HG03280 (cell line): ENCODE measurements at regions not wholly inside any gene's neighbourhood (a gene's known extent, or its start where the extent isn't known, plus 50 kb on each side); places are given as distances from the start of the nearest gene placed in this dataset.

ENCODE experiments used
- ATAC-seq: cut with Tn5 transposase; IDR thresholded peaks from one replicate; pipeline ENCODE4 v1.9.1; 2021; ENCODE audit warnings: mild to moderate bottlenecking, moderate library complexity; ENCODE audit not compliant: unreplicated experiment

- no peak for ATAC-seq
These were observed 134.6 kb downstream of the VRK1 start for GRCh38 chr14:96931751-96932150.

DNA sequence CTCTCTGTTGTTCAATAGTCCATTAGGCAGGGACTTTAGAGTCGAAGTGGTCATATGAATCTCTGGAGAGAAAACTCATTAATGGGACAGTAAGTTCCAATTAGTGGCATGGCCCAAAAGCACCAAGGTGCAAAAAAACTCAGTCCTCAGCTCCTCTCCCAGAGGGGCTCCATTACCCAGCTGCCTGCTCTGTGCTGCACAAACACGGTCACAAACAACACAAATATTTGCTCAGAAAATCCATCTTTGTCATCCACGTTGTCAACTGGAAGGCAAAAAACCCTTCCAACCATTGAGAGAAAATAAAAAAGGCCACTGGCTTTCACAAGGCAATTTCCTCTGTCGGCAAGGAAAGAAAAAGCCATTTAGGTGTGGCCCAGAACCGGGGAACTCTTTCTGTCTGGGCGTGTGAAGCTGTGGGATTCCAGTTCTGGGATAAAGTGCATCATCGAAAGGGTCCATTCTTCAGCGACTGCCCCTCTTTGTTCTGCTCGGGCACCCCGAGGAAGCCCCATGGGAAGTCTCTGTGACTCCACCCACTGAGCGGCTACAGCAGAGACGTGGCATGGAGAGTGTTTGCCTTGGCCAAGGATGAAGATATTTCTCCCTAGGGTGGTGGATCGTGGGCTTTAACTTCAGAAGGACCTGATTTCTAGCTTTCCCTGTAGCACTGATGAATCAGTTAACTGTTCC is 137.6 kb downstream of the VRK1 start:
- no peak for ATAC-seq

GRCh38 chr14:96938946-96939345 is 141.8 kb downstream of the VRK1 start:
- ATAC-seq, result no peak

DNA sequence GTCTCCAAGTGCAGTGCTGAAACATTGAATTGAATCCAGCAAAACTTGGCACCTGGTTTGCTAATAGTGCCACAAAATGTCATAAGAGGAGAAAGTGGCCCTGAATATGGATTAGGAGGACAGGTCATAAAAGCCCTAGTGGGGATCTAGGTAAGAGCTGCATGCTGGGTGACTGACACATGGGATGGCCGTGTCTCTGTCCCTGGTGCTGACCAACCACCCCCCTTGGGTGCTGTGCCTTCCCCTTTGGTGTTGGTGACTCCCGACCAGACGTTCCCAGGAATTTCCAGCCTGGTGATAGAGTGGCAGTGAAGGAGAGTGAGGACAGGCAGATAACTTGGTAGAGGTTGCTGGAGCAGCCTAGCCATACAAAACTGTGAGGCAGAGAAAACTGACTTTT is 142.8 kb downstream of the VRK1 start:
- no peak for ATAC-seq

DNA sequence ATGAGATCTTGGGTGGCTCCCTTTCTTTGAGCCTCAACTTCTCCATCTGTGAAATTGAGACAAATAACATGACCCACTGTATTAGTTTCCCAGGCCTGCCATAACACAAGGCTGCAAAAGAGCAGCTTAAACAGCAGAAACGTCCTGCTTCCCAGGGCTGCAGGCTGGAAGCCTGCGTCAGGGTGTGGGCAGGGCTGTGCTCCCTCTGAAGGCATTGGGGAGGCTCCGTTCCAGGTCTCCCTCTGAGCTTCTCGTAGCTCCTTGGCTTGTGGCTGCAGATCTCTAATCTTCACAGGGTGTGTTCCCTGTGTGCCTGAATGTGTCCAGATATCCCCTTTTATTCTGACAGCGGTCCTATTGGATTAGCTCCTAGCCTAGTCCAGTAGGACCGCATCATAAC is 147.1 kb downstream of the VRK1 start:
- ATAC-seq, result no peak

- no peak for ATAC-seq
These were observed 148.5 kb downstream of the VRK1 start for GRCh38 chr14:96945721-96946120.

DNA sequence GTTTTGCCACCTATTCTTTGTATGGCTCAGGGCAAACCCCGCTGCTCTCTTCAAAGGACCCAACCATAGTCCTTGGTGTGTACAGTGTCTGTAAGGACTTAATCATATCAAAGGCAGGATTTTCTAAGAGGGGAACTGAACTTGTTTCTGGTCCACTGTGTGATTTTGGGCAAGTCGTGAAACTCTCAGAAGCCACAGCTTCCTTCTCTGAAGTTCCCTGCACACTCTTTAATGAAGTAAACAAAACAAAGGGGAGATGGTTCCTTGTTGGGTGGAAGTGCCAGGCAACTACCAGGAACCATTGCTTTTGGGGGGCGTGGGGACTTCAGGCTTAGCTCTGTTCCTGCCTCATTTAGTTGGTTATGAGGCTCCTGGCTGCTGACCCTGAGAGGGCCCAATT is 152.4 kb downstream of the VRK1 start:
- ATAC-seq, result no peak

GRCh38 chr14:96951511-96951910 is 154.3 kb downstream of the VRK1 start:
- no peak for ATAC-seq

DNA sequence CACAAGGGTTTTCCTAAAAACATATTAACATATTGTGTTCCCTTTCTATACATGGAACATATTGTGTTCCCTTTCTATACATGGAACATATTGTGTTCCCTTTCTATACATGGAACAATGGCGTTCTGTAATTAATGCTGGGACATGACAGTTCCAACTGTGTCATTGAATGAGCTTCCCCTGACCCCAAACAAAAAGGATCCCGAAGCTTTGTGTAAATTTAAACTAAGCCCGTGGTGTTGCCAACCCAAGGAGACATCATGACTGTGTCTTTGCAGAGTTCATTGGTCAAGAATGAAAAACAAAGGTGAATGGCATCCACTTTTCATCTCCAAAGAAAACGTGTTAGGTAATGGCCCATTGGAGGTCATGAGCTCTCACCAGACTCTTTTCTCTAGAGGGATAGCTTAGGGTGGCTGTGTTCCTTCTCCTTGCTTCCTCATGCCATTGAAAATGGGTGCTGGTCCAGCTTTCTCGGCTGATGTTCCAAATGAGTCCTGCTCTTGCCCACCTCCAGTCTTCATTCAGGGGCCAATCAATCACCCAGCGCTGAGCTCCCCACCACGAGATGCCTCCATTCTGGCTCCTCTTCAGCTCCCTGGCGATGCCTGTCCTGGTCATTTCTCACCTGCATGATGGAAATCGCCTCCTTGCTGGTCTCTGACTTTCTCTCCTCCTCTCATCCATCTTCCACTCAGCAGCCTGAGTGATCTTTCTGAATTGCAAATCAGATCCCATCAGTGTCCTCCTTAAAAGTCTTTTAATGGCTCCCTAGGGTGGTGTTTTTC is 156.1 kb downstream of the VRK1 start:
- no peak for ATAC-seq

GRCh38 chr14:96953875-96954185 is 156.6 kb downstream of the VRK1 start:
- no peak for ATAC-seq

DNA sequence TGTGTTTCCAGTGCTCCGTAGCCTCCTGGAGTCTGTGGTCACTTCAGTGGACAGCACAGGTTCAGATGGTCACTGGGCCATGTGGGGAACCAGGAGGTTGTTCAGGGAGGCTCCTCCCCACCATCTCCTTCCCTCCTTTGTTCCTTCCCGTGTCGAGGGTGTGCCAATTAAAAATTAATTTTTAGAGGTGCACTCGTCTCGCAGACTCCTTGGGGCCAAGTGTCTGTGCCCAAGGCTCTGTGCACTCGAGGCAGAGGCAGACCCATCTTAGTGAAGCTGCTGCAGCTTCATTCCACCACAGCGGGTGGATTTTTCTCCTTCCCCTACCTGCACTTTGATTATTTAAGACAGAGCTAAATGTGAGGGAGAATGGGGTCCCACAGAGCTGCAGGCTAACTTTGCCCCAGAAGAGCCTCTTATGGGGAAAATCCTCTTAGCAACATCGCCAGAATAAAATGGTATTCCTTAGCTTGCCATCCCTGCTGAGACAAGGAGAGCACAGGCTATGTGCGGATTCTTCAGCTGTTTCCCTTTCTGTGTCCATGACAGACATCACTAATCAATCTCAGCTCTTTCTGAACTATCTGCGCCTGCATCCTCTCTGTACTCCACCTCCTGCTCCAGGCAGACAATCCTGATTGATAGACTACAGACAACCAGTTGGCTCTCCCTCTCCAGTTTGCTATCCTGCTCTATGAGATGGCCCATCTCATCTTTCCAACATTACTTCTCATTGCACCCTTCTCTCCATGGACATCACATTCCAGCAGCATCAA is 159.5 kb downstream of the VRK1 start:
- ATAC-seq, result no peak

GRCh38 chr14:96958057-96958456 is 160.9 kb downstream of the VRK1 start:
- no peak for ATAC-seq

- no peak for ATAC-seq
These were observed 162.8 kb downstream of the VRK1 start for GRCh38 chr14:96959992-96960391.

DNA sequence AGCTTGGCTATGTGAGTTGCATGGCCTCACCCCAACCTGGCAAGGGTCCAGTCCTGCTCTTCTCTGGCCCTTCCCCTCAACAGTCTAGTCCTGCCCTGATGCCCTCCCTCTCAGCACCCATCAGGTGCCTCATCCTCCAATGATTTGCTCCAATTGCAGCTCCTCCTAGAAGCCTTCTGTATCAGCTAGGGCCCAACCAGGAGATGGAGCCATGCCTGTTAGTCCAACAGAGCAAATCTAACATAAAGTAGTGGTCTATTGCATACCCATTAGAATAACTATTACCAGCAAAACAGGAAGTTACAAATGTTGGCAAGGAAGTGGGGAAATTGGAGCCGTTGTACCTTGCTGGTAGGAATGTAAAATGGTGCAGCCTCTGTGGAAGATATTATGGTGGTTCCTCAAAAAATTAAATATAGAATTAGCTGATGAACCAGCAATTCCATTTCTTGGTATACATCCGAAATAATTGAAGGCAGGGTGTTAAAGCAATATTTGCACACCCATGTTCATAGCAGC is 163.5 kb downstream of the VRK1 start:
- ATAC-seq, result no peak

DNA sequence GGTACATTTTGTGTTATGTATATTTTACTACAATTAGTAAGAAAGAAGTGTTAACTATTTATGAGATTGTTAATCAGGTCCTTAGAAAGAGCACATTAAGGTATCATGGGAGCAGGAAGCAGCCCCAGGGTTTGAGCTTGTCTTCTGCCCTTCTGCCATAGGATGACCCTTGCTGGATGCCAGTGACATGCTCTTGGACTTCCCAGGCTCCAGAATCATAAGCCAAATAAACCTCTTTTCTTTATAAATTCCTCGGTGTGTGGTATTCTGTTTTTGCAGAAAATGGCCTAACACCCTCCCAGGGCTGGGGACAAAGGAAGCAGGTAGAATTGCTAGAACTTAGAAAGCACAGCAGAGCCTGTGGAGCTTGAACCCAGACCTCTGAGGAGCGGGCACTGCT is 164.7 kb downstream of the VRK1 start:
- ATAC-seq, result no peak

GRCh38 chr14:96962337-96962736 is 165.2 kb downstream of the VRK1 start:
- no peak for ATAC-seq

GRCh38 chr14:96964726-96965415 is 167.7 kb downstream of the VRK1 start:
- no peak for ATAC-seq

DNA sequence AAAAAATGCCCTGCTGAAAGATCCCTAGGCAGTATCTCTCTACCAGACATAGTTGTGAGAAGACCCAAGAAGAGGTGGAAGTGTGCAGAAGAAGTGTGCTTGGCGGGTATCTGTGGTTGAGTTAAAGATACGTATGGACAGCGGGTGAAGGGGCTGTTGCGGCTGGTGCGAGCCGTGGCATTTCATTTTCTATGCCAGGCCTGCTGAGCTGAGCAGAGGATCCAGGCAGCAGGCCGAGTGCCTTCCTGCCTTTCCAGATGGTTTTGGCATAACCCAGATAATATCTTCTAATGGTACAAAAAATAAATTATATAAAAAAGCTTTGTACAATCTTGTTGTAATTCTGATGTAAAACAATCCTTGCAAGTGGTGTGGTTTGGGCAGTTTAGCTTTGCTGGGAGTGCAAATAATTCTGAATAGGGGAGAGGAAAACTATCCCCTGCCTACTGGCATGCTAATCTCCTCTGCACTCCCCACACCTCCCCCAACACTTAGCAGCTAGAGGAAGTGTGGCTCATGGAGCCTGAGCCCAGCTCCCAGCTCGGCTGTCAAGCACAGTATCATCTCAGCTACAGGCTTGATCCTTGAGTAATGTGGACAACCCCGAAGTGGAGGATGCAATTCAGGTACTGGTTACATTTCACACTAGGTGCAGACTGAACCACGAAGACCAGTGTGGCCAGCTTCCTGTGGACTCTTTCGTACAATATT is 168.9 kb downstream of the VRK1 start:
- no peak for ATAC-seq

GRCh38 chr14:96975116-96975515 is 177.9 kb downstream of the VRK1 start:
- no peak for ATAC-seq

GRCh38 chr14:96978525-96979272 is 181.5 kb downstream of the VRK1 start:
- no peak for ATAC-seq
